RWPE1 (cell line): ENCODE measurements at regions not wholly inside any gene's neighbourhood (a gene's known extent, or its start where the extent isn't known, plus 50 kb on each side); places are given as distances from the start of the nearest gene placed in this dataset.
A peak's percentile ranks its signal among the peaks of the same experiment; 100 is the strongest.
"Not testable (repeated sequence)": the region's sequence is repeated elsewhere in the genome, so short reads cannot be mapped to it uniquely, and the experiment has no call there.

Experiments
- CTCF ChIA-PET: fragments of 350-600 bp; sonication (Branson Sonifier 250); formaldehyde crosslinking; extraction: SDS; loops from one replicate; lab custom pipeline; 2021; lab: Yijun Ruan, JAX
- POLR2A ChIA-PET: fragments of 400-600 bp; formaldehyde crosslinking; extraction: SDS; loops from one replicate; lab custom pipeline; 2020; ENCODE audit warnings: antibody characterized with exemption; ENCODE audit not compliant: low non-redundant PET; lab: Yijun Ruan, JAX
- DNase-seq: peaks from one replicate; pipeline ENCODE4 v3.0.0; 2012; ENCODE audit warnings: low spot score
- H3K27ac ChIP-seq: fragments of 450-650 bp; 2 replicates; pipeline ENCODE4 v1.5.1; 2017
- CTCF ChIP-seq: fragments of 450-650 bp; conservative IDR thresholded peaks from 2 replicates; pipeline ENCODE4 v1.5.1; 2017; ENCODE audit warnings: low read depth, mild to moderate bottlenecking

- no peak for DNase-seq
- CTCF ChIA-PET: no interaction called here
- H3K27ac ChIP-seq: peak overlapping the region; percentile 38
- TF ChIP-seq CTCF: no peak
- POLR2A ChIA-PET: no interaction called here
Observed at GRCh38 chr6:44038543-44039065, 88.6 kb downstream of the MRPL14 start.

- POLR2A ChIA-PET: no interaction called here
- H3K27ac ChIP-seq: peak overlapping the region; percentile 5; the same call in 1 of the 2 replicates
- TF ChIP-seq CTCF: no peak
- CTCF ChIA-PET: interaction anchor here (0.6 kb wide), 1 partner anchor 22 kb away, joined by 3 read pairs; no protein-coding TSS in a partner anchor
- DNase-seq: no peak
Observed at GRCh38 chr6:44037847-44038542, 89.3 kb downstream of the MRPL14 start.

GRCh38 chr6:44037276-44037675, 90.0 kb downstream of the MRPL14 start:
- POLR2A ChIA-PET, DNase-seq: not testable (repeated sequence)
- H3K27ac ChIP-seq: 0 out of 2 replicates have a peak overlapping the region, but pooled peaks have one; percentile 51
- CTCF ChIA-PET: interaction anchor here (0.6 kb wide), 1 partner anchor 21 kb away, joined by 3 read pairs; no protein-coding TSS in a partner anchor

GRCh38 chr6:44036699-44037101, 90.6 kb downstream of the MRPL14 start:
- ChIA-PET POLR2A (no interaction called here), CTCF (no interaction called here)
- no peak for TF ChIP-seq CTCF
- no peak for DNase-seq
- peak overlapping the region; percentile 51 for H3K27ac ChIP-seq

- POLR2A ChIA-PET: no interaction called here
- no peak for DNase-seq
- no peak for TF ChIP-seq CTCF
- CTCF ChIA-PET: no interaction called here
- H3K27ac ChIP-seq: peak overlapping the region; percentile 51
Observed at GRCh38 chr6:44036196-44036595, 91.1 kb downstream of the MRPL14 start.

GRCh38 chr6:44035621-44036020, 91.6 kb downstream of the MRPL14 start:
- no peak for DNase-seq
- no peak for TF ChIP-seq CTCF
- ChIA-PET CTCF (no interaction called here), POLR2A (no interaction called here)
- H3K27ac ChIP-seq: no peak overlapping the region

GRCh38 chr6:44034931-44035345, 92.3 kb downstream of the MRPL14 start:
- ChIA-PET CTCF (no interaction called here), POLR2A (no interaction called here)
- DNase-seq: no peak
- H3K27ac ChIP-seq: peak overlapping the region; percentile 89
- no peak for TF ChIP-seq CTCF
